ENCODE measurements at regions not wholly inside any gene's neighbourhood (a gene's known extent, or its start where the extent isn't known, plus 50 kb on each side); places are given as distances from the start of the nearest gene placed in this dataset.

- ATAC-seq (ENCODE audit: low FRiP score): no peak
- TF ChIP-seq CTCF (IDR thresholded peaks at IDR 0.05): no peak
- no peak for DNase-seq (ENCODE audit: low spot score)
Observed at GRCh38 chr13:32863596-32863995, 152.6 kb upstream of the KL start.

- ATAC-seq (ENCODE audit: low FRiP score): no peak
- TF ChIP-seq CTCF (IDR thresholded peaks at IDR 0.05): no peak
Observed at GRCh38 chr13:32866921-32867320, 149.3 kb upstream of the KL start.

GRCh38 chr13:32877491-32877890 is 138.7 kb upstream of the KL start:
- TF ChIP-seq CTCF (IDR thresholded peaks at IDR 0.05): no peak
- no peak for ATAC-seq (ENCODE audit: low FRiP score)
- DNase-seq (ENCODE audit: low spot score): no peak

More at GRCh38 chr13:32866921-32867320, 149.3 kb upstream of the KL start:
- DNase-seq (ENCODE audit: low spot score): no peak

- TF ChIP-seq CTCF (IDR thresholded peaks at IDR 0.05): no peak
- DNase-seq (ENCODE audit: low spot score) (no peak), ATAC-seq (ENCODE audit: low FRiP score) (no peak)
Observed at GRCh38 chr13:32878163-32878562, 138.1 kb upstream of the KL start.

GRCh38 chr13:32880636-32881035 is 135.6 kb upstream of the KL start:
- TF ChIP-seq CTCF (IDR thresholded peaks at IDR 0.05): no peak
- no peak for ATAC-seq (ENCODE audit: low FRiP score)
- no peak for DNase-seq (ENCODE audit: low spot score)

- ATAC-seq (ENCODE audit: low FRiP score): peak; percentile 83
- no peak for DNase-seq (ENCODE audit: low spot score)
- TF ChIP-seq CTCF (IDR thresholded peaks at IDR 0.05): no peak
Observed at GRCh38 chr13:32881074-32881776, 135.0 kb upstream of the KL start.

- no peak for TF ChIP-seq CTCF (IDR thresholded peaks at IDR 0.05)
- DNase-seq (ENCODE audit: low spot score): no peak
- no peak for ATAC-seq (ENCODE audit: low FRiP score)
Observed at GRCh38 chr13:32881777-32882145, 134.5 kb upstream of the KL start.

Measured in omental fat pad (tissue), 3 donors.